Vagina (tissue), 2 donors: ENCODE measurements at regions not wholly inside any gene's neighbourhood (a gene's known extent, or its start where the extent isn't known, plus 50 kb on each side); places are given as distances from the start of the nearest gene placed in this dataset.

Experiments used
- POLR2A ChIP-seq, 2 donors: fragments of 450-650 bp; IDR thresholded peaks; one replicate each; pipeline ENCODE4 v1.6.1; 2017; ENCODE audit warnings: antibody characterized with exemption in 2 of 2, mild to moderate bottlenecking in 2 of 2, moderate library complexity in 2 of 2
- TF ChIP-seq, protein P1 (sequence below), 3 experiments: fragments of 450-650 bp in 2 of 3; fragments of 200-600 bp in 1 of 3; sonication (generic) in 1 of 3; IDR thresholded peaks; one replicate each; pipeline ENCODE4 v1.5.1; 2017 to 2019; ENCODE audit warnings: antibody characterized with exemption in 3 of 3, mild to moderate bottlenecking in 2 of 3, moderate library complexity in 2 of 3

DNA sequence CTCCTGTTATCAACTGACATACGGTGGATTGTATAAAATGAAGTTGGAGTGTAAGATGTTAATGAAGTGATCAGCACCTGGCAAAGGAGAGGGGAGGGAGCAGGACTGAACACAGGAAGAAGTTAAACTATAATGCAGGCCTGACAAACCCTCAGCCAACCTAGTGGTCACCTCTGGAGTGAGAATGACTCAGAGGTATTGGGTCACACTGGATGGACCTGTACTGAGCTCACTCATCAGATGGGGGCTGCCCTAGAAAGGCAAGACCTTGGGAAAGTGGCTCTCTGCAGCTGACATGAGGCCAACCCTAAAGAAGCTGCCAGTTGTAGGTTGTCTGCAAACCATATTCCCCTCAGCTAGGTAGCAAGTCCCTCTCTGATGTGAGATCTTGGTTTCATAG is 193.3 kb upstream of the HTR1E start:
- TF ChIP-seq, protein P1, sequence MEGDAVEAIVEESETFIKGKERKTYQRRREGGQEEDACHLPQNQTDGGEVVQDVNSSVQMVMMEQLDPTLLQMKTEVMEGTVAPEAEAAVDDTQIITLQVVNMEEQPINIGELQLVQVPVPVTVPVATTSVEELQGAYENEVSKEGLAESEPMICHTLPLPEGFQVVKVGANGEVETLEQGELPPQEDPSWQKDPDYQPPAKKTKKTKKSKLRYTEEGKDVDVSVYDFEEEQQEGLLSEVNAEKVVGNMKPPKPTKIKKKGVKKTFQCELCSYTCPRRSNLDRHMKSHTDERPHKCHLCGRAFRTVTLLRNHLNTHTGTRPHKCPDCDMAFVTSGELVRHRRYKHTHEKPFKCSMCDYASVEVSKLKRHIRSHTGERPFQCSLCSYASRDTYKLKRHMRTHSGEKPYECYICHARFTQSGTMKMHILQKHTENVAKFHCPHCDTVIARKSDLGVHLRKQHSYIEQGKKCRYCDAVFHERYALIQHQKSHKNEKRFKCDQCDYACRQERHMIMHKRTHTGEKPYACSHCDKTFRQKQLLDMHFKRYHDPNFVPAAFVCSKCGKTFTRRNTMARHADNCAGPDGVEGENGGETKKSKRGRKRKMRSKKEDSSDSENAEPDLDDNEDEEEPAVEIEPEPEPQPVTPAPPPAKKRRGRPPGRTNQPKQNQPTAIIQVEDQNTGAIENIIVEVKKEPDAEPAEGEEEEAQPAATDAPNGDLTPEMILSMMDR (IDR thresholded peaks at IDR 0.05), result no peak
- TF ChIP-seq POLR2A (IDR thresholded peaks at IDR 0.05), result no peak
